ENCODE measurements at regions not wholly inside any gene's neighbourhood (a gene's known extent, or its start where the extent isn't known, plus 50 kb on each side); places are given as distances from the start of the nearest gene placed in this dataset.

DNA sequence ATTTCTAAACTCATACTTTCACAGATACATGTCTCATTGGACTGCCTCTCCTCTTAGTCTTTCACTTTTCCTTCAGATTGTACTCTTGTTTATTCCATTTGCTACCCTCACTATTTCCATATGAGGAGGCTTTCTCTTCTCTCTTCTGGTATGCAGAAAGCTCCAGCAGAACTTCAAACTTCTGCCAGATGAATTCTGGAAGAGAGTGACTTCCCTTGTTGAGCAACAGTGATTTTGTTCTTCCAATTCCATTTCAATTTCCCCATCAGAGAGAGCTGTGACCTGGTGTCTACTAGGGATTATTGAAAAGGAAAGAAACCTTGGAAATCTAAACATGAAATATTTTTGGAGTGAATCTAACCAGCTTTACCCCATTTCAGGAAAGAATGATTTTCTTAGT, 523.2 kb upstream of the ZNF717 start:
- TF ChIP-seq CTCF (IDR thresholded peaks at IDR 0.05) (no peak), POLR2AphosphoS5 (IDR thresholded peaks at IDR 0.05) (no peak)

All from transverse colon (tissue), 4 donors.